ENCODE measurements at regions not wholly inside any gene's neighbourhood (a gene's known extent, or its start where the extent isn't known, plus 50 kb on each side); places are given as distances from the start of the nearest gene placed in this dataset.

- Histone ChIP-seq H3K9me3 (replicated peaks; ENCODE audit: control insufficient read depth, insufficient read depth, low read length) (no peaks in the 10 kb centered on the region), H3K27me3 (ENCODE audit: control insufficient read depth in 2 of 2, insufficient read depth in 2 of 2, low read length in 2 of 2) (no peaks in the 10 kb centered on the region), H2AFZ (ENCODE audit: low read depth, low read length) (no peak overlapping the region), H3K9ac (replicated peaks; ENCODE audit: extremely low read depth, insufficient read depth, low read length) (no peak overlapping the region), H3K9me1 (replicated peaks; ENCODE audit: control insufficient read depth, extremely low read depth, insufficient read depth, low read length) (no peaks in the 10 kb centered on the region), H3K4me2 (ENCODE audit: insufficient read depth, low read length) (no peak overlapping the region), H3K27ac (ENCODE audit: insufficient read depth, low read depth, low read length) (no peak overlapping the region), H3K79me2 (ENCODE audit: control insufficient read depth, insufficient read depth, low read length) (no peaks in the 10 kb centered on the region), H3K4me1 (ENCODE audit: control insufficient read depth, extremely low read depth, insufficient read depth, low read length) (no peaks in the 10 kb centered on the region), H3K4me3 (replicated peaks in 1 of 3; ENCODE audit: insufficient read depth in 1 of 3, low read depth in 1 of 3, low read length in 3 of 3) (no peak overlapping the region), H4K20me1 (replicated peaks; ENCODE audit: control insufficient read depth, extremely low read depth, insufficient read depth, low read length) (no peaks in the 10 kb centered on the region), H3K36me3 (ENCODE audit: control insufficient read depth in 2 of 2, extremely low read depth in 1 of 2, insufficient read depth in 2 of 2, low read length in 2 of 2) (no peaks in the 10 kb centered on the region)
- ChIA-PET POLR2A (no interaction called here), CTCF (no interaction called here)
- no TSS peak for BruUV-seq (replicated peaks)
- TF ChIP-seq FOS (IDR thresholded peaks at IDR 0.05; ENCODE audit: borderline replicate concordance, insufficient read depth, low read length): no peak
- no peak for TF ChIP-seq POLR2AphosphoS5 (IDR thresholded peaks at IDR 0.05; ENCODE audit: insufficient read depth, low read depth, low read length)
- TF ChIP-seq, protein P1, sequence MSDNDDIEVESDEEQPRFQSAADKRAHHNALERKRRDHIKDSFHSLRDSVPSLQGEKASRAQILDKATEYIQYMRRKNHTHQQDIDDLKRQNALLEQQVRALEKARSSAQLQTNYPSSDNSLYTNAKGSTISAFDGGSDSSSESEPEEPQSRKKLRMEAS (IDR thresholded peaks at IDR 0.05; ENCODE audit: insufficient read depth, insufficient read length): no peak
- FAIRE-seq (no peak), DNase-seq (ENCODE audit: low read depth, low spot score) (no peak)
- dilution Hi-C loops (cut with MboI; ENCODE audit: extremely low pct_ligation_motif_present, low sequenced_read_pairs) (no loop called here), intact Hi-C loops (cut with micrococcal nuclease) (no loop called here)
These were observed 85.5 kb upstream of the HS3ST5 start for GRCh38 chr6:114428341-114428740.

GRCh38 chr6:114421199-114421598 lies 78.4 kb upstream of the HS3ST5 start:
- no peaks in the 10 kb centered on the region for H3K27me3 ChIP-seq (ENCODE audit: control insufficient read depth in 2 of 2, insufficient read depth in 2 of 2, low read length in 2 of 2)
- DNase-seq (ENCODE audit: low read depth, low spot score) (no peak), FAIRE-seq (no peak)
- POLR2A ChIA-PET: no interaction called here
- no peak overlapping the region for H3K27ac ChIP-seq (ENCODE audit: insufficient read depth, low read depth, low read length)
- no peaks in the 10 kb centered on the region for H3K9me1 ChIP-seq (replicated peaks; ENCODE audit: control insufficient read depth, extremely low read depth, insufficient read depth, low read length)
- H3K9me3 ChIP-seq (replicated peaks; ENCODE audit: control insufficient read depth, insufficient read depth, low read length): no peaks in the 10 kb centered on the region
- CTCF ChIA-PET: no interaction called here
- TF ChIP-seq MYC (IDR thresholded peaks at IDR 0.05; ENCODE audit: low read depth, low read length): no peak
- no peak for TF ChIP-seq POLR2AphosphoS5 (IDR thresholded peaks at IDR 0.05; ENCODE audit: insufficient read depth, low read depth, low read length)
- no peak for TF ChIP-seq FOS (IDR thresholded peaks at IDR 0.05; ENCODE audit: borderline replicate concordance, insufficient read depth, low read length)
- H3K4me3 ChIP-seq (replicated peaks in 1 of 3; ENCODE audit: insufficient read depth in 1 of 3, low read depth in 1 of 3, low read length in 3 of 3): no peak overlapping the region
- dilution Hi-C loops (cut with MboI; ENCODE audit: extremely low pct_ligation_motif_present, low sequenced_read_pairs) (no loop called here), intact Hi-C loops (cut with micrococcal nuclease) (no loop called here)
- H3K79me2 ChIP-seq (ENCODE audit: control insufficient read depth, insufficient read depth, low read length): no peaks in the 10 kb centered on the region
- no peak overlapping the region for H3K9ac ChIP-seq (replicated peaks; ENCODE audit: extremely low read depth, insufficient read depth, low read length)
- H2AFZ ChIP-seq (ENCODE audit: low read depth, low read length): no peak overlapping the region
- no peaks in the 10 kb centered on the region for H3K36me3 ChIP-seq (ENCODE audit: control insufficient read depth in 2 of 2, extremely low read depth in 1 of 2, insufficient read depth in 2 of 2, low read length in 2 of 2)
- H4K20me1 ChIP-seq (replicated peaks; ENCODE audit: control insufficient read depth, extremely low read depth, insufficient read depth, low read length): no peaks in the 10 kb centered on the region
- no TSS peak for BruUV-seq (replicated peaks)
- no peaks in the 10 kb centered on the region for H3K4me1 ChIP-seq (ENCODE audit: control insufficient read depth, extremely low read depth, insufficient read depth, low read length)
- no peak overlapping the region for H3K4me2 ChIP-seq (ENCODE audit: insufficient read depth, low read length)
